Stimulated activated CD4-positive, alpha-beta T cell treated with anti-CD3 and anti-CD28 coated beads, TNF-alpha, amount 100 ng/mL, for 1 hour (primary cell): ENCODE measurements at regions not wholly inside any gene's neighbourhood (a gene's known extent, or its start where the extent isn't known, plus 50 kb on each side); places are given as distances from the start of the nearest gene placed in this dataset.

Source experiments
- DNase-seq, 3 donors: peaks; one replicate each; pipeline ENCODE4 v3.0.0-alpha.2; 2020; ENCODE audit warnings: low read depth in 3 of 3, low spot score in 1 of 3

DNA sequence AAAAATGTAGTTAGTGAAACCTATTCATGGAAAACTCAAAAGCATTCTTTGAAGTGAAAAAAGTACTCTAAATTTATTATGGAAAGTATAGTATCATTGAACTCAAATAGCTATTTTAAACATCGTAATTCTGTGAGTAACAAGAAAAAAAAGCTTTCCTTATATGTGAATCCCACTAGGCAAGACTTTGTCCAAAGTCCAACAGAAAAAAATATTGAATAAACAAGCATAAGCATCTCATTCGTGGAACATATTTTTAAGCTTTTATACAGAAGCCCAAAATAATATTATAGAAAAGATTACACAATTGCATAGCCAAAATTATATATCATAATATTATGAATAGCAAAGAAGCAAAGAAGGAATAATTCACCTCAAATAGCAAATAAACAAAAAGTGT is 79.4 kb upstream of the IFNE start:
- DNase-seq, result no peak

- no peak for DNase-seq
These were observed 82.1 kb upstream of the IFNE start for GRCh38 chr9:21564175-21564574.

DNA sequence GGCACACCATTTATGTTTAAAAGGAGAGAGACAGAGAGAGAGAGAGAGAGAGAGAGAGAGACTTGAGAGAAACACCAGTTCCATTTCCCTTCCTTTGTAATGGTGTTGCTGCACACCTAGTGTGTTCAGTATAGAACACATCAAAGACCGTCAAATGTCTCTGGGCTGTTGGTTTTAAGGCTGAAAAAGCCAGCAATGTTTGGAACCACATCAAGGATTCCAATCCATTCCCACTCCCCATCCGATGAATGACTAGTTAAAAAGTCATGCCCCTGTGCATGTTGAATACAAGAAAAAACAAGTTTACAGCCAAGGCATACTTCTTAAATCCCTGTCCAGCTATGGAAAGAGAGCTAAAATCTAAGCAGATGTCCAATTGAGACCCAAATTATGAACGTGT is 83.0 kb upstream of the IFNE start:
- DNase-seq, result no peak

- no peak for DNase-seq
These were observed 85.8 kb upstream of the IFNE start for GRCh38 chr9:21567926-21568325.

DNA sequence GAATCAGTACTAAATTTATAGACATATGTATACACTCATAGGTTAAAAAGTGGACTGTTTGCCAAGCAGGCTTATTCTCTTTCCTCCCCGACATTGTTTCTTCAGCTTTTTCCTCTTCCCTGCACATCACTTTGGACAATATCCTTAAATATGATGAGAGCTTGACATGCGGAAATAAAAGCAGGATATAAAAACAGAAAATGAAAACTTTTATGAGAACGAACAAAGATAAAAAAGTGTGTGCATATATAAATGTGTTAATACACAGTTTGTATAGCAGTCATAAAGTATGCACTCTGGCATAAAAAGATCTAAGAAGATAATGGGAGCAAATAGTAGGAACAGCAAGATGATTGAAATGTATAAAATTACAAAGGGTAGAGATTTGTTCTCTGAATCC is 86.4 kb upstream of the IFNE start:
- no peak for DNase-seq

GRCh38 chr9:21569721-21570120 is 87.6 kb upstream of the IFNE start:
- no peak for DNase-seq

GRCh38 chr9:21570643-21571275 is 88.6 kb upstream of the IFNE start:
- no peak for DNase-seq

DNA sequence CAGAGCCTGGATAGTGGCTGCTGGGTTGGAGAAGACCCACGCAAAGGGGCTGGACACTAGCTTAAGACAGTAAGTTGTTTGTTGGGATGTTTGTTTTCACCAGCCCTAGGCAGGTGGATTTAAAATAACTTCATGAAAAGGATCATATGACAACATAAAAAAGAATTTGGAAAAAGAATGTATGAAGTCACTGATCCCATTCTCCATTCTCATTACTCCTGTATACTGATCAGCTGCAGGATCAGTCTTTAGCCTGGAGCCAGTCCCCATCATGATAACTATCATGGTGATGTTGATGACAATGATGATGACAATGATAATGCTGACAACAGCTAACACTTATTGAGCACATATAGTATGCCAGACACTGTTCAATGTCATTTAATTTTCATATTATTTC is 92.1 kb upstream of the IFNE start:
- no peak for DNase-seq

DNA sequence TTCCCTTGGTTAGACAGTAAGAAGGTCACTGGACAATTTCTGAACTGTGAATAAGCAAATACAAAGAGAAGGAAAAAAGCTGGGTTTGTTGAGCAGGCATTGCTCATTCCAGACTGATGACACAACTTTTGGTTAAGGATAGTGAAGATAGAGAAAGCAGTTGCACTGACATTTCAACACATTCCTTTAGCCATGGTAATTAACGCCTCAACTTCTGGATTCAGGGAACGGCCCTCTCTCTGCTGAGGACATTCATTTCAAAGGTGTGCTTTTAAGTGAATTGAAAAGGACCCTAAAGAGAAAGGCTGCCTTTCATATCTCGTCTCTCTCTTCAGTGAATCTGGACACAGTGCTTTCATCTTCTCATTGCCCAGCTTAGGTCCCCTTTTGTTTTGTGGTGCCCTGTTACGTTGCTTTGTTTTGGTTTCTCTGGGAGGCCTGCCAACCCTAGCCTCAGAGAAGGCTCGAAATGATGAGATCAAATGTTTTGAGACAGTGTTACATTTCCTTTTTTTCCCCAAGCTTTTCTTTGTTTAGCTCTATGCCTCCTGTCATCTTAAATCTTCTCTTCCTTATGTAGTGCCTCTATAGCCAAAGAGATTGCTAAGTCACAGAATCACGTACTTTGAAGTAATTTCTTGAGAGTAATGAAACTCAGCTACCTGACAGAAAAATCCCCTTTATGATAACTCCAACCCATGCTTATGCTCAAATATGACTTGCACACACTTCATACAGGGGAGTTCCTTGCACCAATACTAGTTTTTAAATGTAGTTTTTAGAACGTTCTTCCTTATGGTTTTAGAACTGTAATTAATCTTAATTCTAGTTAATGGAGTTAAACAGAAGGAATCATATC is 94.4 kb upstream of the IFNE start:
- DNase-seq, result no peak

GRCh38 chr9:21579247-21579671 is 97.1 kb upstream of the IFNE start:
- DNase-seq, result no peak

- DNase-seq, result no peak
These were observed 97.6 kb upstream of the IFNE start for GRCh38 chr9:21579743-21580142.

DNA sequence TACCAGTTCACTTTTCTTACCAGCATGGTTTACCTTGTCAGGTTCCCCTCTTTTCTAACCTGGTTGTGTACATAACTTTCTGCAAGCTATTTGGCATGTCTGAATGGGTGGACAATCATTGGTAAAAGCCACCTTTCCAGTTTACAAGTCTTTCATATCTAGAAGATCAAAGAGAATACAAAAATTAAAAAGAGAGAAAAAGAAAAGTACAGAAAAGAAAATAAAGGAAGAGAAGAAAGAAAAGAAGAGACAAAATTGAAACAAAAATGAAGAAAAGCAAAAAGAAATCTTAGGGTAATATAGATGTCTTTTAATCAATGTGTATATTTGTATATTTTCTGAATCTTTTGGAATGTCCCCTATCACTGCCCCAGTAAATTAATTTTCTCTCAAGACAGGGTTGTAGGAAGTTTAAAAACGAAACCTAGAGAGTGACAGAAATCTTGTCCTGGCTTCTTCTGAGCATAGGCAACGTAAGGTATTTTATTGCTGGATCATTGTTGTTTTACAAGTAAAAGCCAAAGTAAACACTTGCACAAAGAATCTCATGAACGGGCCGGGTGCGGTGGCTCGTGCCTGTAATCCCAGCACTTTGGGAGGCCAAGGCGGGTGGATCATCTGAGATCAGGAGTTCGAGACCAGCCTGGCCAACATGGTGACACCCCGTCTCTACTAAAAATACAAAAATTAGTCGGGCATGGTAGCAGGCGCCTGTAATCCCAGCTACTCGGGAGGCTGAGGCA is 98.7 kb upstream of the IFNE start:
- no peak for DNase-seq

DNA sequence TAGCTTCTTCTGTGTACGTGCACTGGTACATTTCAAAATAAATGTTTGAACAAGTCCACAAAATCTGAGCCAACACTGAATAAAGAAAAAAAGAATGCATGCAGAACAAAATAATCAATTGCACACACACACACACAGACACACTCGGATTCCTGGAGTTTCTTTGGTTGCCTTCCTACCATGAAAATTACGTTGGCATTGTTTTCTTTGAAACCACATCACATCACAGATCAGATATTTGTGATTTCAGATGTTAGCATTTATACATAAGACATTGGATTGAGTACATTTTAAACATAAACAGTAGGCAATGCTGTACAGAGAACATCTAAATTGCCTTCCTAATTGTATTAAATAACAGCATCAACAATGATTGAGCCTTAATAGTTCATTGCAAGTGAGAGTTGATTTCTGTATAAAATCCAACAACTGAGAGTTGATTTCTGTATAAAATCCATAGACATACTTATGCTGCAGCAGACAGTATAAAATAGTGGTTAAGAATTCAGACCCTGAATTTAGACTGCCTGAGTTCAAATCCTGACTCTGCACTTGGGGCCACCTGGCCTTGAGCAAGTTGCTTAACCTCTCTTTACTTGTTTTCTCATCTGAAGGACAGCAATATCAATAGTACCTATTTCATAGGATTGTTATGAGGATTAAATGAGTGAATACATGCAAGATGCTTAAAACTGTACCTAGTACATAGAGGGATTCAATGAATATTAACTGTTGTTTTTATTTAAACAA is 101.7 kb upstream of the IFNE start:
- no peak for DNase-seq

DNA sequence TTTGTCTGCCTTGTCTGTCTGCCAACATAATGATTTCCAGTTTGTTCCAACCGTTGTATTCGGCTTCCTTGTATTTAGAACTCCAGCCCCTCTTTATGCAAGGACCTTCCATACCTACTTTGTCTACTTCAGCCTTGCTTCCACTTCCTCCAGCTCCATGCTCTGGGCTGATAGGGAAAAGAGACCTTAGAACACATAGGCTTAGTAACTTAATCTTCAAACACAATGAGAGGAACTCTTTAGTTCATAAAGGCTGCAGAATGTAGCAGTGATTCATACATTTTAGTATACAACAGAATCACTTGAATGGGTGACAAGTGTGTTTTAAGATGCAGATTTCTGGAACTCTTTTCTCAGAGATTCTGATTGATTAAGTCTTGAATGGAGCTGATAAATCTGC is 102.8 kb upstream of the IFNE start:
- no peak for DNase-seq

DNA sequence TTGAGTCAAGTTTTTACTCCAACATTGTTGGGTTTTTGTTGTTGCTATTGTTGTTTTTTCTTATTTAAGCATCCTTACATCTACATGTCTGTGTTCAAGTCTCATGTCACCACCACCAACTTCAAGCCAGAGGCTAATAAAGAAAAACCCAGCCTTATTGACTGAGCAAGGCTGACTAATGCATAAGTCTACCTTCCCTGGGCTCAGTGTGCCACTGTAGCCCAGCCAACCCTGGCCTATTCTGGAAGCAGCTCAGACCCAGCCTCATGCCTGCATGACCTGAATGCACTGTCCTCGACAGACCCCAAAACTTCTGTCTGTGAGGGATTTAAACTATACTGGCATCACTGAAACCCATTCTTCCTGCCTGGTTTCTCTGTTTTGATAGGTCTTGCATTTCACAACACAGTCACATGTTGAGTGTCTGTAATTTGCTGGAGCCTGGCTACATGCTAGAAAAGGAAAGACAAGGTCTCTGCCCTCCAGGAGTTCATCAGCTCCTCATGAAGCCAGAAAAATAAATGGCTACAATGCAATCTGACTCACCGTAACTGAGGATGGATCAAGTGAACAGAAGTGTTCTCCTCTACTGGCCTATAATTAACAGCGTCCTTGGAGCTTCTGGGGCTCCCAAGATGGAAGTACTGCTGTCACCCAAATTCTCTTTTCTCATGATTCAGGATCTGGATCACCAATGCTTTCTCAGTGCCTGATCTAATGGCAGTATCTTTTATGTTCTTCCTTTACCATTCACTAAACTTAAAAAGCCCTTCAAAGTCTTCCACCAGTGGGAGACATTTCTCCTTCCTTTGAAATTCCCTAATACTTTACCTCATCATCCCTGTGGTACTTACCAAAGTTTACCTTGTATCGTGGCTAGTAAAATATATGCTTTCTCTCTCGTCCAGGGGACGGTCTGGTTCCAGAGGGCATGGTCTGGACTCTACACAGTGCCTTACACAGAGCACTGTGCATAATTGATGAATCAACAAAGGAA is 103.9 kb upstream of the IFNE start:
- no peak for DNase-seq

DNA sequence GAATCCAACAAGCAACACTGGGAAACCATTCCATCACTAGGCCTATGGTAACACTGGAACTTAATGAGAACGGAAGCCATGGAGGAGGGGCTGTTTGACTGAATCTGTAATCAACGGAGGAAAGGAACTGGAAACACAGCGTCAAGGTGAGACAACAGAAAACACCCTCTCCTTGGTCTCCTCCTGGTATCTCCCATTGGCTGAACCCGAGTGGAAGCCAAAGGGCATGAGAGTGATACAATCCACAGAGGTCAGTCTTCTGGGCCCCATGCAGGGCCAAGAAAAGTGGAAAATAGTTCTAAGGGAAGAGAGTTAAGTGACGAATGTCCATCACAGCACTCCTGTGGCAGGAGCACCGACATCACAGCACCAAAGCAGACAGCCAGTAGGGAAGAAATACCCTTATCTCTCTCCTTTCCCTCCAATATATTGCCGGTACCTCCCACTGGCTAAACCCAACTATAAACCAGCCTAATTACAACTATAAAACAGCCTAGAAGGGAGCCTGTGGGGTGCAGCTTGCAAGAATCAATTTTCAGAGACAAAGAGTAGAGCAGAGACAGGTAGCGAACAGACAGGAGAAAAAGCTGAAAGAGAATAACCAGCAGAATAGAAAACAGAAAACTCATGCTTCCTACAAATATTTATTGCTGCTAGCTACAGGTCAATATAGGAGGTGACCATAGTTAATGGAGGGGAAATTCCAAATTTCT is 107.4 kb upstream of the IFNE start:
- no peak for DNase-seq

GRCh38 chr9:21590058-21590996 is 108.2 kb upstream of the IFNE start:
- no peak for DNase-seq
